ENCODE measurements at regions not wholly inside any gene's neighbourhood (a gene's known extent, or its start where the extent isn't known, plus 50 kb on each side); places are given as distances from the start of the nearest gene placed in this dataset.
"Not testable (repeated sequence)": the region's sequence is repeated elsewhere in the genome, so short reads cannot be mapped to it uniquely, and the experiment has no call there.

- not testable (repeated sequence) for TF ChIP-seq CTCF, POLR2A (IDR thresholded peaks at IDR 0.05)
Observed at GRCh38 chr2:198508610-198509009, 704.2 kb downstream of the PLCL1 start.
